ENCODE measurements at regions not wholly inside any gene's neighbourhood (a gene's known extent, or its start where the extent isn't known, plus 50 kb on each side); places are given as distances from the start of the nearest gene placed in this dataset.
"Not testable (repeated sequence)": the region's sequence is repeated elsewhere in the genome, so short reads cannot be mapped to it uniquely, and the experiment has no call there.

DNA sequence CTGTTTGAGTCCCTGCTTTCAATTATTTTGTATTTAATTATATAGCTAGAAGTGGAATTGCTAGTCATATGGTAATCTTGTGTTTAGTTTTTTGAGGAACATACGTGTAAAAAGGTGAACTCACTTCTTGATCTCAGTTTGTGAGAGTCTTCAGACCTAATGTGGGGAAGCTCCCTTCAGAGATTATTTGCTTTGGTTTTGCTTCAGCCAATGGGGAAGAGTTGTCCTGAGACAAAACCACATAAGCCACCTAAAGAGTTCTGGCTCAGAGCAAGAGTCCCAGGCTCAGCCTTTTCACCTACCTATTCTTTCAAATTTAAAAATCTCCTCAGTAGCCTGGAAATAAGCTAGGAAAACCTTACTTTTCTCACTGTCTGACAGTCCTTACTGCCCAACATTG is 138.4 kb downstream of the UCK2 start:
- no peak for DNase-seq (ENCODE audit: low read depth, low spot score)

DNA sequence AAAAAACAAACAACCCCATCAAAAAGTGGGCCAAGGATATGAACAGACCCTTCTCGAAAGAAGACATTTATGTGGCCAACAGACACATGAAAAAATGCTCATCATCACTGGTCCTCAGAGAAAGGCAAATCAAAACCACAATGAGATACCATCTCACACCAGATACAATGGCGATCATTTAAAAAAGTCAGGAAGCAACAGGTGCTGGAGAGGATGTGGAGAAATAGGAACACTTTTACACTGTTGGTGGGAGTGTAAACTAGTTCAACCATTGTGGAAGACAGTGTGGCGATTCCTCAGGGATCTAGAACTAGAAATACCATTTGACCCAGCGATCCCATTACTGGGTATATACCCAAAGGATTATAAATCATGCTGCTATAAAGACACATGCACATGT is 142.0 kb downstream of the UCK2 start:
- not testable (repeated sequence) for DNase-seq (ENCODE audit: low read depth, low spot score)

GRCh38 chr1:165974598-165975131 is 147.3 kb downstream of the UCK2 start:
- DNase-seq (ENCODE audit: low read depth, low spot score), result no peak

DNA sequence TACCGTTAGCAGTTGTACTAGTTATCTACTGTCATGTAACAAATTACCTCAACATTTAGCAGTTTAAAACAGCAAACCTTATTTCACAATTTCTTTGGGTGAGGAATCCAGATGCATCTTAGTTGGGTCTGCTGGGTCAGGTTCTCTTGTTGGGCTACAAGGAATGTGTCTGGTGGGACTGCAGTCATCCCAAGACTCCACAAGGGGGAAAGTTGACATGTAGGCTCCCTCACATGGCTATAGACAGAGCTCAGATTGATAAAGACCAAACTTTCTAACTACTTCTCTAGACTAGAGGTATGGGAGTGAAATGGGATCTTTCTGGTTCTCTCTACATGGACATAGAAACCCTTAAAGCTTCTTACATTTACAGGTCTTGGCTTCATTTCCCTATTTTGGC is 160.9 kb downstream of the UCK2 start:
- peak; percentile 20 for DNase-seq (ENCODE audit: low read depth, low spot score)

DNA sequence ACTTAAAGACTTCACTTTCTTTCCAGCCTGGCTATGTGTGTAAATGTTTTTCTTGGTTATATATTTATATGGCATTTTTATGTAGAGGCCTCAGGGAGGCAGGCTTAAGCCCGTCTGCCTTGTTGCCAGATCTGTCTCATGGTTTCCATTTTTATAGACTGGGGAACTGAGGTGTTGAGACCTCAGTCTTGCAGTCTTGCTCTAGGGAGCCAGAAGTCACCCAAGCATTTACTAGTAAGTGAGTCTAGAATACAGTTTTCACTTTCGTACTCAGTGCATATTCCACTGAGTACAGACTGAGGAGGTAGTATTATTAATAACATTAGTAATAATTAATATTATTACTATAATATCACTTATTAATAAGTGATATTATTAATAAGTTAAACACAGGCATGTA is 161.4 kb downstream of the UCK2 start:
- no peak for DNase-seq (ENCODE audit: low read depth, low spot score)

GRCh38 chr1:165992533-165992932 is 165.1 kb downstream of the UCK2 start:
- no peak for DNase-seq (ENCODE audit: low read depth, low spot score)

- DNase-seq (ENCODE audit: low read depth, low spot score), result no peak
Observed at GRCh38 chr1:165994107-165994506, 166.7 kb downstream of the UCK2 start.

- no peak for DNase-seq (ENCODE audit: low read depth, low spot score)
Observed at GRCh38 chr1:165999826-166000225, 167.0 kb downstream of the FAM78B start.

GRCh38 chr1:166007176-166007575 is 159.6 kb downstream of the FAM78B start:
- DNase-seq (ENCODE audit: low read depth, low spot score), result no peak

DNA sequence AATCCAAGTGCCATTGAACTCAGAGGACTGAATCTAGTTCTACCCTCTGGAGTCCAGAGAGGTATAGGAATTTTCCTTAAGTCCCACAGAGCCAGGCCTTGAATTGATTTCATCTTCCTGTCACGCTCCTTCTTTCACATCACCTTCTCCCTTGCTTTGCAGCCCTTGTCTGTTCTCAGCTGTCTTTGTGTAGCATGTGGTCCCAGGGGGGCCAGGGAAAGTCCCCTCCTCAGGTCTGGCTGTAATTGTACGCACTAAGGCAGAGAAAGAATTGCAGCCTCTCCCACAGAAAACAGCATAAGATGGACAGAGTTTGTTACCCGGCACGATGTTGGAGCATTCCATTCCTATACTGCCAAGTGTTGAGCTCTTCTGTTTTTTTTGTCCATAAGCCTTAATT is 153.6 kb downstream of the FAM78B start:
- DNase-seq (ENCODE audit: low read depth, low spot score), result no peak

GRCh38 chr1:166017395-166017794 is 149.4 kb downstream of the FAM78B start:
- DNase-seq (ENCODE audit: low read depth, low spot score), result no peak
